ENCODE measurements at regions not wholly inside any gene's neighbourhood (a gene's known extent, or its start where the extent isn't known, plus 50 kb on each side); places are given as distances from the start of the nearest gene placed in this dataset.

- CTCF ChIA-PET: no interaction called here
- H3K27me3 Mint-ChIP-seq (ENCODE audit: unreplicated experiment): no peaks in the 10 kb centered on the region
- no peak overlapping the region for H3K27ac Mint-ChIP-seq (ENCODE audit: unreplicated experiment)
- peaks cover 12% of the 10 kb centered on the region for H3K9me3 Mint-ChIP-seq (ENCODE audit: low read depth, unreplicated experiment)
- intact Hi-C loops (cut with micrococcal nuclease; ENCODE audit: unreplicated experiment): no loop called here
- TF ChIP-seq CTCF (IDR thresholded peaks at IDR 0.05; ENCODE audit: unreplicated experiment): no peak
- no peaks in the 10 kb centered on the region for H3K4me1 Mint-ChIP-seq (ENCODE audit: low read depth, unreplicated experiment)
- BruUV-seq (replicated peaks): no TSS peak
- no peak overlapping the region for H3K4me3 Mint-ChIP-seq (ENCODE audit: low read depth, unreplicated experiment)
- no peaks in the 10 kb centered on the region for H3K36me3 Mint-ChIP-seq (ENCODE audit: insufficient read depth, unreplicated experiment)
- no peak for DNase-seq
Observed at GRCh38 chr4:57588557-57588956, 478.4 kb upstream of the IGFBP7 start.

GRCh38 chr4:57580710-57581599 lies 470.8 kb upstream of the IGFBP7 start:
- peaks cover 15% of the 10 kb centered on the region for H3K9me3 Mint-ChIP-seq (ENCODE audit: low read depth, unreplicated experiment)
- H3K27ac Mint-ChIP-seq (ENCODE audit: unreplicated experiment): no peak overlapping the region
- no TSS peak for BruUV-seq (replicated peaks)
- H3K4me3 Mint-ChIP-seq (ENCODE audit: low read depth, unreplicated experiment): no peak overlapping the region
- CTCF ChIA-PET: no interaction called here
- no peak for TF ChIP-seq CTCF (IDR thresholded peaks at IDR 0.05; ENCODE audit: unreplicated experiment)
- no peaks in the 10 kb centered on the region for H3K4me1 Mint-ChIP-seq (ENCODE audit: low read depth, unreplicated experiment)
- no peaks in the 10 kb centered on the region for H3K36me3 Mint-ChIP-seq (ENCODE audit: insufficient read depth, unreplicated experiment)
- intact Hi-C loops (cut with micrococcal nuclease; ENCODE audit: unreplicated experiment): no loop called here
- no peak for DNase-seq
- no peaks in the 10 kb centered on the region for H3K27me3 Mint-ChIP-seq (ENCODE audit: unreplicated experiment)

- Mint-ChIP-seq H3K4me3 (ENCODE audit: low read depth, unreplicated experiment) (no peak overlapping the region), H3K4me1 (ENCODE audit: low read depth, unreplicated experiment) (no peaks in the 10 kb centered on the region), H3K36me3 (ENCODE audit: insufficient read depth, unreplicated experiment) (no peaks in the 10 kb centered on the region), H3K9me3 (ENCODE audit: low read depth, unreplicated experiment) (peaks cover 14% of the 10 kb centered on the region), H3K27me3 (ENCODE audit: unreplicated experiment) (no peaks in the 10 kb centered on the region), H3K27ac (ENCODE audit: unreplicated experiment) (no peak overlapping the region)
- no peak for TF ChIP-seq CTCF (IDR thresholded peaks at IDR 0.05; ENCODE audit: unreplicated experiment)
- no peak for DNase-seq
- intact Hi-C loops (cut with micrococcal nuclease; ENCODE audit: unreplicated experiment): no loop called here
- BruUV-seq (replicated peaks): no TSS peak
- CTCF ChIA-PET: no interaction called here
Observed at GRCh38 chr4:57575426-57575825, 465.2 kb upstream of the IGFBP7 start.

- no peaks in the 10 kb centered on the region for H3K4me1 Mint-ChIP-seq (ENCODE audit: low read depth, unreplicated experiment)
- intact Hi-C loops (cut with micrococcal nuclease; ENCODE audit: unreplicated experiment): no loop called here
- no TSS peak for BruUV-seq (replicated peaks)
- no peaks in the 10 kb centered on the region for H3K9me3 Mint-ChIP-seq (ENCODE audit: low read depth, unreplicated experiment)
- no peak overlapping the region for H3K4me3 Mint-ChIP-seq (ENCODE audit: low read depth, unreplicated experiment)
- TF ChIP-seq CTCF (IDR thresholded peaks at IDR 0.05; ENCODE audit: unreplicated experiment): no peak
- DNase-seq: no peak
- no peaks in the 10 kb centered on the region for H3K27me3 Mint-ChIP-seq (ENCODE audit: unreplicated experiment)
- CTCF ChIA-PET: no interaction called here
- H3K36me3 Mint-ChIP-seq (ENCODE audit: insufficient read depth, unreplicated experiment): no peaks in the 10 kb centered on the region
- no peak overlapping the region for H3K27ac Mint-ChIP-seq (ENCODE audit: unreplicated experiment)
Observed at GRCh38 chr4:57554556-57555092, 444.4 kb upstream of the IGFBP7 start.

Data from Calu3 (cell line).